ENCODE measurements at regions not wholly inside any gene's neighbourhood (a gene's known extent, or its start where the extent isn't known, plus 50 kb on each side); places are given as distances from the start of the nearest gene placed in this dataset.

DNA sequence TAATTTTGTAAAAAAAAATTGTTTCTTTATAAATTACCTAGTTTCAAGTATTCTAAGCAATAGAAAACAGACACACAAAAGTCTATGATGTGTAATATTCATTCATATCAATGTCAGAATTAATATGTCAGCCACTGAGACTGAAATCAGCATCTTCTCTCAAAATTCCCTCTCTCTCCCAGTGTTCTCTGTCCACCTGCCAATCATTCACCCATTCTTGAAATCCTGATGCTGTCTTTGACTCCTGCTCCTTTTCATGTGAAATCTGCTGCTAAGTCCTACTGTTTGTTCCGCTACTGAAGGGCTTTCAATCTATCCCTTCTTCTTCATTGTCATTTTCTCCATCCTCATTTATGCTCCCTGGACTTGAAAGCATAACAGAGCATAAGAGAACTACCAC, 257.9 kb downstream of the SATB2 start (continued):
- TF ChIP-seq, protein P1, sequence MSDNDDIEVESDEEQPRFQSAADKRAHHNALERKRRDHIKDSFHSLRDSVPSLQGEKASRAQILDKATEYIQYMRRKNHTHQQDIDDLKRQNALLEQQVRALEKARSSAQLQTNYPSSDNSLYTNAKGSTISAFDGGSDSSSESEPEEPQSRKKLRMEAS (IDR thresholded peaks at IDR 0.05; ENCODE audit: low read depth): no peak
- TF ChIP-seq, protein P2, sequence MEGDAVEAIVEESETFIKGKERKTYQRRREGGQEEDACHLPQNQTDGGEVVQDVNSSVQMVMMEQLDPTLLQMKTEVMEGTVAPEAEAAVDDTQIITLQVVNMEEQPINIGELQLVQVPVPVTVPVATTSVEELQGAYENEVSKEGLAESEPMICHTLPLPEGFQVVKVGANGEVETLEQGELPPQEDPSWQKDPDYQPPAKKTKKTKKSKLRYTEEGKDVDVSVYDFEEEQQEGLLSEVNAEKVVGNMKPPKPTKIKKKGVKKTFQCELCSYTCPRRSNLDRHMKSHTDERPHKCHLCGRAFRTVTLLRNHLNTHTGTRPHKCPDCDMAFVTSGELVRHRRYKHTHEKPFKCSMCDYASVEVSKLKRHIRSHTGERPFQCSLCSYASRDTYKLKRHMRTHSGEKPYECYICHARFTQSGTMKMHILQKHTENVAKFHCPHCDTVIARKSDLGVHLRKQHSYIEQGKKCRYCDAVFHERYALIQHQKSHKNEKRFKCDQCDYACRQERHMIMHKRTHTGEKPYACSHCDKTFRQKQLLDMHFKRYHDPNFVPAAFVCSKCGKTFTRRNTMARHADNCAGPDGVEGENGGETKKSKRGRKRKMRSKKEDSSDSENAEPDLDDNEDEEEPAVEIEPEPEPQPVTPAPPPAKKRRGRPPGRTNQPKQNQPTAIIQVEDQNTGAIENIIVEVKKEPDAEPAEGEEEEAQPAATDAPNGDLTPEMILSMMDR (IDR thresholded peaks at IDR 0.05): no peak
- TF ChIP-seq EZH2phosphoT487 (IDR thresholded peaks at IDR 0.05; ENCODE audit: borderline replicate concordance, low read depth): no peak
- no peak for TF ChIP-seq NFIC (IDR thresholded peaks at IDR 0.05; ENCODE audit: borderline replicate concordance)
- no peak for TF ChIP-seq JUND (IDR thresholded peaks at IDR 0.05)
- no peak for TF ChIP-seq MXI1 (IDR thresholded peaks at IDR 0.05; ENCODE audit: low read depth, low read length)
- TF ChIP-seq YY1 (IDR thresholded peaks at IDR 0.05; ENCODE audit: low read depth): no peak
- no peak for TF ChIP-seq EP300 (IDR thresholded peaks at IDR 0.05; ENCODE audit: borderline replicate concordance in 1 of 2, low read depth in 1 of 2, low read length in 1 of 2)
- TF ChIP-seq, protein P3, sequence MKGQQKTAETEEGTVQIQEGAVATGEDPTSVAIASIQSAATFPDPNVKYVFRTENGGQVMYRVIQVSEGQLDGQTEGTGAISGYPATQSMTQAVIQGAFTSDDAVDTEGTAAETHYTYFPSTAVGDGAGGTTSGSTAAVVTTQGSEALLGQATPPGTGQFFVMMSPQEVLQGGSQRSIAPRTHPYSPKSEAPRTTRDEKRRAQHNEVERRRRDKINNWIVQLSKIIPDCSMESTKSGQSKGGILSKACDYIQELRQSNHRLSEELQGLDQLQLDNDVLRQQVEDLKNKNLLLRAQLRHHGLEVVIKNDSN (IDR thresholded peaks at IDR 0.05; ENCODE audit: borderline replicate concordance, low read depth): no peak

DNA sequence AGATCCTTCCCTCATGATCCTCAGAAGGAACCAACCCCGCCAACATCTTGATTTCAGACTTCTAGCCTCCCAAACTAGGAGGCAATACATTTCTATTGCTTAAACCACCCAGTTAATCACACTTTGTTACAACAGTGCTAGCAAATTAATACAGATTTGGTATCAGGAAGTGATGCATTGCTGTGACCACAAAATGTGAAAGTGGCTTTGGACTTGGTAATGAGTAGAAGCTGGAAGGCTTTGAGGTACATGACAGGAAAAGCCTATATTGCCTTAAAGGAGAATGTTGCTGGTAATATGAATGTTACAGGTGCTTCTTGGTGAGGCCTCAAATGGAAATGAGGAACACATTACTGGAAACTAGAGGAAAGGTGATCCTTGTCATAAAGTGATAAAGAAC, 260.3 kb downstream of the SATB2 start:
- DNase-seq: no peak
- ChIA-PET CTCF (no interaction called here), POLR2A (no interaction called here)
- H4K20me1 ChIP-seq (ENCODE audit: insufficient read depth): no peaks in the 10 kb centered on the region
- H3K27ac ChIP-seq (ENCODE audit: low read depth in 2 of 2, low read length in 1 of 2): no peak overlapping the region
- no peak overlapping the region for H3K4me2 ChIP-seq
- no peaks in the 10 kb centered on the region for H3K9me2 ChIP-seq
- no peaks in the 10 kb centered on the region for H3F3A ChIP-seq (replicated peaks; ENCODE audit: insufficient read depth)
- WGBS (ENCODE audit: low lambda C conversion rate): 13% methylated on average over 1 of the region's 1 CpG
- H3K9me3 ChIP-seq: no peaks in the 10 kb centered on the region
- H3K9ac ChIP-seq: no peak overlapping the region
- no peaks in the 10 kb centered on the region for H3K79me2 ChIP-seq (ENCODE audit: insufficient read depth)
- no peaks in the 10 kb centered on the region for H3K4me1 ChIP-seq (ENCODE audit: control insufficient read depth in 1 of 2, insufficient read depth in 2 of 2, low read depth in 1 of 2, low read length in 1 of 2)
- no peak for TF ChIP-seq FOXJ3 (CRISPR knock-in tag; IDR thresholded peaks at IDR 0.05)
- TF ChIP-seq YY1 (IDR thresholded peaks at IDR 0.05; ENCODE audit: low read depth): no peak
- TF ChIP-seq EP300 (IDR thresholded peaks at IDR 0.05; ENCODE audit: borderline replicate concordance in 1 of 2, low read depth in 1 of 2, low read length in 1 of 2): no peak
- TF ChIP-seq POLR2AphosphoS5 (IDR thresholded peaks at IDR 0.05; ENCODE audit: low read depth, low read length): no peak
- TF ChIP-seq, protein P1 (IDR thresholded peaks at IDR 0.05; ENCODE audit: low read depth): no peak
- no peak for TF ChIP-seq GABPA (IDR thresholded peaks at IDR 0.05; ENCODE audit: low read depth)
- TF ChIP-seq, protein P4, sequence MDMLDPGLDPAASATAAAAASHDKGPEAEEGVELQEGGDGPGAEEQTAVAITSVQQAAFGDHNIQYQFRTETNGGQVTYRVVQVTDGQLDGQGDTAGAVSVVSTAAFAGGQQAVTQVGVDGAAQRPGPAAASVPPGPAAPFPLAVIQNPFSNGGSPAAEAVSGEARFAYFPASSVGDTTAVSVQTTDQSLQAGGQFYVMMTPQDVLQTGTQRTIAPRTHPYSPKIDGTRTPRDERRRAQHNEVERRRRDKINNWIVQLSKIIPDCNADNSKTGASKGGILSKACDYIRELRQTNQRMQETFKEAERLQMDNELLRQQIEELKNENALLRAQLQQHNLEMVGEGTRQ (IDR thresholded peaks at IDR 0.05; ENCODE audit: borderline replicate concordance, low read depth, low read length): no peak
- TF ChIP-seq RCOR1 (IDR thresholded peaks at IDR 0.05; ENCODE audit: low read length): no peak
- no peaks in the 10 kb centered on the region for H3K36me3 ChIP-seq (replicated peaks in 1 of 2; ENCODE audit: control insufficient read depth in 1 of 2, insufficient read depth in 2 of 2, low read length in 1 of 2)
- H2AFZ ChIP-seq (ENCODE audit: low read depth): no peak overlapping the region
- no peak overlapping the region for H3K4me3 ChIP-seq (ENCODE audit: low read depth in 2 of 2, low read length in 1 of 2)
- no peaks in the 10 kb centered on the region for H3K27me3 ChIP-seq (ENCODE audit: insufficient read depth)
